ENCODE measurements at regions not wholly inside any gene's neighbourhood (a gene's known extent, or its start where the extent isn't known, plus 50 kb on each side); places are given as distances from the start of the nearest gene placed in this dataset.
"Not testable (repeated sequence)": the region's sequence is repeated elsewhere in the genome, so short reads cannot be mapped to it uniquely, and the experiment has no call there.

GRCh38 chr9:74140141-74140540 lies 357.0 kb upstream of the RORB start:
- TF ChIP-seq CTCF (IDR thresholded peaks at IDR 0.05): no peak

GRCh38 chr9:74147906-74148305 lies 349.2 kb upstream of the RORB start:
- 78 to 94% (median 88%) methylated on average over 1 of the region's 1 CpG for WGBS, 3 donors
- no peak for ATAC-seq

More at GRCh38 chr9:74140141-74140540, 357.0 kb upstream of the RORB start:
- H3K27ac ChIP-seq: no peak overlapping the region
- no peaks in the 10 kb centered on the region for H3K4me1 ChIP-seq
- DNase-seq (no peak), ATAC-seq (no peak)
- H3K9me3 ChIP-seq: no peaks in the 10 kb centered on the region
- no peaks in the 10 kb centered on the region for H3K27me3 ChIP-seq (ENCODE audit: insufficient read depth in 3 of 3, low read length in 2 of 3)
- intact Hi-C loops (cut with DNase I): no loop called here
- 60 to 64% (median 63%) methylated on average over 2 of the region's 2 CpGs for WGBS, 3 donors
- H3K4me3 ChIP-seq: no peak overlapping the region
- no peaks in the 10 kb centered on the region for H3K36me3 ChIP-seq (ENCODE audit: insufficient read depth in 1 of 2, low read depth in 1 of 2)

GRCh38 chr9:74172874-74173273 lies 324.3 kb upstream of the RORB start:
- H3K27me3 ChIP-seq (ENCODE audit: insufficient read depth in 3 of 3, low read length in 2 of 3): no peaks in the 10 kb centered on the region
- DNase-seq (no peak), ATAC-seq (no peak)
- TF ChIP-seq CTCF (IDR thresholded peaks at IDR 0.05): no peak
- no peaks in the 10 kb centered on the region for H3K9me3 ChIP-seq
- no peak overlapping the region for H3K4me3 ChIP-seq
- intact Hi-C loops (cut with DNase I): no loop called here
- H3K27ac ChIP-seq: no peak overlapping the region
- 79 to 84% (median 82%) methylated on average over 3 of the region's 3 CpGs for whole genome bisulfite sequencing, 3 donors
- H3K4me1 ChIP-seq: no peaks in the 10 kb centered on the region
- no peaks in the 10 kb centered on the region for H3K36me3 ChIP-seq (ENCODE audit: insufficient read depth in 1 of 2, low read depth in 1 of 2)

More at GRCh38 chr9:74147906-74148305, 349.2 kb upstream of the RORB start:
- no peak for DNase-seq
- H3K9me3 ChIP-seq: no peaks in the 10 kb centered on the region
- no peak for TF ChIP-seq CTCF (IDR thresholded peaks at IDR 0.05)
- no peak overlapping the region for H3K4me3 ChIP-seq
- H3K27me3 ChIP-seq (ENCODE audit: insufficient read depth in 3 of 3, low read length in 2 of 3): no peaks in the 10 kb centered on the region
- intact Hi-C loops (cut with DNase I): no loop called here
- no peaks in the 10 kb centered on the region for H3K36me3 ChIP-seq (ENCODE audit: insufficient read depth in 1 of 2, low read depth in 1 of 2)
- no peaks in the 10 kb centered on the region for H3K4me1 ChIP-seq
- no peak overlapping the region for H3K27ac ChIP-seq

DNA sequence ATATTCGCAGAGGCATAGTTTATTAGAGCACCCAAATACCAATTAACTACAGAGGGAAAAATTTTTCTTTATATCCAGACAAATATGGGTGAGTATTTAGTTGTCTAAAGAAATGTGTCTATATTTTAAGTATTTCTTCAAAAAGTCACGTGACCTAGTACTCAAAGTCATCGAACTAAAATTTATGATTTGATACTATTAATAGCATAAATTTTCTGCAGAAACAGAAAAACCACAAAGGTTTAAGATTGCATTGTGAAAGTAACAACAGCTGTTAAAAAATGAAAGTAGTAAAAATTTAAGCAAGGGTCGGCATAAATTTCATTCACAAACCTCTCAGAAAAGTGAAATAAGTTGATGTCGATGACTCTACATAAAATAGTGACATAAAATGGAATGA lies 323.9 kb upstream of the RORB start:
- WGBS, 3 donors: 63 to 73% (median 66%) methylated on average over 5 of the region's 5 CpGs
- H3K27me3 ChIP-seq (ENCODE audit: insufficient read depth in 3 of 3, low read length in 2 of 3): no peaks in the 10 kb centered on the region
- H3K4me1 ChIP-seq: no peaks in the 10 kb centered on the region
- H3K27ac ChIP-seq: no peak overlapping the region
- no peaks in the 10 kb centered on the region for H3K36me3 ChIP-seq (ENCODE audit: insufficient read depth in 1 of 2, low read depth in 1 of 2)
- no peak for TF ChIP-seq CTCF (IDR thresholded peaks at IDR 0.05)
- H3K9me3 ChIP-seq: no peaks in the 10 kb centered on the region
- H3K4me3 ChIP-seq: no peak overlapping the region
- DNase-seq (no peak), ATAC-seq (no peak)
- intact Hi-C loops (cut with DNase I): no loop called here

DNA sequence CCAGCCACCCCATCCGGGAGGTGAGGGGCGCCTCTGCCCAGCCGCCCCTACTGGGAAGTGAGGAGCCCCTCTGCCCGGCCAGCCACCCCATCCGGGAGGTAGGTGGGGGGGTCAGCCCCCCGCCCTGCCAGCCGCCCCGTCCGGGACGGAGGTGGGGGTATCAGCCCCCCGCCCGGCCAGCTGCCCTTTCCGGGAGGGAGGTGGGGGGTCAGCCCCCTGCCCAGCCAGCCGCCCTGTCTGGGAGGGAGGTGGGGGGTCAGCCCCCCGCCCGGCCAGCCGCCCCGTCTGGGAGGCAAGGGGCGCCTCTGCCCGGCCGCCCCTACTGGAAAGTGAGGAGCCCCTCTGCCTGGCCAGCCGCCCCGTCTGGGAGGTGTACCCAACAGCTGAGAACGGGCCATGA lies 299.4 kb upstream of the RORB start:
- H3K27ac ChIP-seq; ATAC-seq; H3K36me3 ChIP-seq (ENCODE audit: insufficient read depth in 1 of 2, low read depth in 1 of 2); intact Hi-C loops (cut with DNase I); H3K27me3 ChIP-seq (ENCODE audit: insufficient read depth in 3 of 3, low read length in 2 of 3); H3K4me1 ChIP-seq; H3K4me3 ChIP-seq; DNase-seq; H3K9me3 ChIP-seq: not testable (repeated sequence)
- WGBS, 3 donors: 93 to 97% (median 96%) methylated on average over 11 to 21 of the region's 24 CpGs

Measured in psoas muscle (tissue), 7 donors.